Stimulated activated CD4-positive, alpha-beta T cell treated with anti-CD3 and anti-CD28 coated beads, Interleukin-1b, Interleukin-23, amount 100 ng/mL, for 1 hour (primary cell): ENCODE measurements at regions not wholly inside any gene's neighbourhood (a gene's known extent, or its start where the extent isn't known, plus 50 kb on each side); places are given as distances from the start of the nearest gene placed in this dataset.
"Not testable (repeated sequence)": the region's sequence is repeated elsewhere in the genome, so short reads cannot be mapped to it uniquely, and the experiment has no call there.

Experiments
- DNase-seq, 2 donors: peaks; one replicate each; pipeline ENCODE4 v3.0.0-alpha.2; 2020; ENCODE audit warnings: low read depth in 2 of 2

- no peak for DNase-seq
These were observed 127.7 kb upstream of the ZNF267 start for GRCh38 chr16:31745900-31746299.

- DNase-seq = no peak
These were observed 118.5 kb upstream of the ZNF267 start for GRCh38 chr16:31754998-31755615.

- DNase-seq = no peak
These were observed 109.5 kb upstream of the ZNF267 start for GRCh38 chr16:31764103-31764502.

- DNase-seq = no peak
These were observed 106.3 kb upstream of the ZNF267 start for GRCh38 chr16:31767267-31767666.

GRCh38 chr16:31780342-31780741, 93.3 kb upstream of the ZNF267 start:
- no peak for DNase-seq

GRCh38 chr16:31785126-31785525, 88.5 kb upstream of the ZNF267 start:
- no peak for DNase-seq

GRCh38 chr16:31807086-31807485, 66.5 kb upstream of the ZNF267 start:
- no peak for DNase-seq

GRCh38 chr16:31810863-31811262, 62.7 kb upstream of the ZNF267 start:
- DNase-seq = no peak

- not testable (repeated sequence) for DNase-seq
These were observed 57.5 kb upstream of the ZNF267 start for GRCh38 chr16:31816141-31816540.

- DNase-seq = no peak
These were observed 54.2 kb upstream of the ZNF267 start for GRCh38 chr16:31819386-31819785.

GRCh38 chr16:31819948-31820347, 53.7 kb upstream of the ZNF267 start:
- DNase-seq = no peak
